HG03025 (cell line): ENCODE measurements at regions not wholly inside any gene's neighbourhood (a gene's known extent, or its start where the extent isn't known, plus 50 kb on each side); places are given as distances from the start of the nearest gene placed in this dataset.

ENCODE experiments used
- ATAC-seq: cut with Tn5 transposase; IDR thresholded peaks from one replicate; pipeline ENCODE4 v1.9.1; 2021; ENCODE audit warnings: mild to moderate bottlenecking, moderate library complexity; ENCODE audit not compliant: unreplicated experiment, low FRiP score

DNA sequence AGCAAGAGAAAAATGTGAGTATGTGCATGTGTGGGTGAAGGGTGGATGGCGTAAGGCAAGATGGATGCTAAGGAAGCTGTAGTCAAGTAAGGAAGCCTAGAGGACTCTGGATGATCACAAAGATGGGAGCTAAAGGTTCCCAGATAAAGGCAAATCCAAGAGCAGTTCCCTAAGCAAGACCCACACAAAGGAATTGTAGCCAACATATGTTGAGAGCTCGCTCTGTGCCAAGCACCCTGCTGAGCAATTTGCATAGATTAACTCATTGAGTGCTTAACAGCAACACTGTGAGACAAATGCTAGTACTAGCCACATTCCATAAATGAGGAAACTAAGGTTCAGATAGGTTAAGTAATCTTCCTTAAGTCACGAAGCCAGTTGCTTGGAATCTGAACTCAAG, 132.6 kb downstream of the C1D start:
- no peak for ATAC-seq

- no peak for ATAC-seq
Measured at GRCh38 chr2:67936969-67937368, 125.8 kb downstream of the C1D start.

DNA sequence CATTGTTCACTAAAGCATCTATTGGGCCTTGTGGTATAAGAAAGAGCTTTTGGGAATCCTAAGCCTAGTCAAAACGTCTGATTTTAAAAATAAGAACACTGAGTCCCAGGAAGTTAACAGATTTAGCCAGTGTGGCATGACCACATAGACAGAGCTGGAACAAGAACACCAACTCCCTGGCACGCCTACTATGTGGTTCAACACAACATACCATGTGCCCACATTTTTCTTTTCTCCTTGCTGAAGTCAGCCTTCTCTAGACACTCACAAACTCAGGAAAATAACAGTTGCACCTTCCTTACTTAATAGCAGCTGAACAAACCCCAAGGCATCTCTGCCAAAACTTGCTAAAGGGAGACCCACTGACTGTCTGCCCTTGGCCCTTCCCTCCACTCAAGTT, 124.8 kb downstream of the C1D start:
- no peak for ATAC-seq

DNA sequence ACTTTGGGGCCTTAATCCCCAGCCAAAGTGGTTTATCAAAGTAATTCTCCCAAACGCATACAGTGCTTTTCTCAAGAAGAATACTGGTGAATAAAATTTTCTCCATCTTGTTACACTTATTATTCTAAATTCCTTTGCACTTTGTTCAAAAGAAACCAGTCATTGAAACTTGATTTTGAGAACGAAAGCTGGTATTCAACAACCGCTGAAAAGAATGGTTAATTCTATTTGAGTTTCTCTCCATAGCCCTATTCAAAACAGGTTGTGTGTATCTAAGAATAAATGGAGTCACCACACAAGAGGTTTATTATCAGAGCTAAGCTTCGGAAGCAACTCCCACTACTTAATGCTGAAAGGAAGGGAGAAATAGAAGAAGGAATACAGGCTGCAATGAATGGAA, 117.7 kb downstream of the C1D start:
- no peak for ATAC-seq

DNA sequence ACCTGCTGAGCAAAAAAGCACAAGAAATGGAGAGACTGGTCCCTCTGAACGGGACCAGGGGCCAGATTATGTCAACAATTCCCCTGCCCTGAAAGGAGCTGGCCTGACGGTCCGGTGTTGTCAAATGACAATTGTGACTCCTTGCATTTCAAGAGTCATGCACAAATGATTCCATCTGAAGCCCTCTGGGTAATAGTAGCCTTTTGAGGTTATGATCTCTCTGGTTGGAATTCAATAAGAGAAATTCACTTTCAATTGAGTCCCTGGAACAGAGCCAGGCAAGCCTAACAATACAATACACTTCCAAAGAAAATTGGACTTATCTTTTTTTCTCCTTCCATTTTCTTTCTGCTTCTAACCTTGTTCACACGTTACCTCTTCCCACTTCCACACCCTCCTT, 116.9 kb downstream of the C1D start:
- no peak for ATAC-seq

DNA sequence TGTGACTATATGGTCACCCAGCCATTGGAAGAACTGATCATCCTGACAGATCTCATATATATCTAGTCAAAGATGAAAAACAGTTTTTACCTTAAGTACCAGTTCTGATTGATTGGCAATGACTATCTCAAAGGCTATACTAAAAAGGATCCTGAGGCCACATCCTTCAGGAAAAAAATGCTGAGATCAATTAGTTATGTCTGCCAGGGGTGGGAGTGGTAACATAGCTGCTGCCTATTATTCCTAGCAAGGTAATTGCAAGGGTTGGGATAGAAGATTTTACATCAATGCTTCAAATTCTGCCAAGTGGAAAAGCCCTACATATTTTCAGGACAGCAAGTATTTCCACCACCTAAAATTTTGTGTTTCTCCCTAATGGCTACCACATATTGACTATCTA, 114.7 kb downstream of the C1D start:
- ATAC-seq: no peak

DNA sequence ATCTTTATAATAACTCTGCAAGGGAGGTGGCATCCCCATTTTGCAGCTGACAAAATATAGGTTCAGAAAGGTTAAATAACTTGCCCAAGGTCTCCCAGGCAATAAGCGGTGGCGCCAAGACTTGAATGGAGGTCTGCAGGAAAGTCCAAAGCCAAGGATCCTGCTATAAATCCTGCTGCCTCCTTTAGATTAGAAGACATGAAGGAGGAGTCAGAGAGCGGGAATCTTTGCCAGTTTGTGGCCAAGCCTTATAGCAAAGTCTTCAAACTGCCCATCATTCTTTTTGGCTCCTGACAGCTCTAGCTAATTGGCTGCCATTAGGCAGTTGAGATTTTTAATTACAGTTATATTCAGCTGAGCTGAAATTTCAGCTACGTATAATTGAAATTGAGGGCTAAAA, 114.3 kb downstream of the C1D start:
- ATAC-seq: no peak

GRCh38 chr2:67950018-67950417, 112.8 kb downstream of the C1D start:
- ATAC-seq: no peak

DNA sequence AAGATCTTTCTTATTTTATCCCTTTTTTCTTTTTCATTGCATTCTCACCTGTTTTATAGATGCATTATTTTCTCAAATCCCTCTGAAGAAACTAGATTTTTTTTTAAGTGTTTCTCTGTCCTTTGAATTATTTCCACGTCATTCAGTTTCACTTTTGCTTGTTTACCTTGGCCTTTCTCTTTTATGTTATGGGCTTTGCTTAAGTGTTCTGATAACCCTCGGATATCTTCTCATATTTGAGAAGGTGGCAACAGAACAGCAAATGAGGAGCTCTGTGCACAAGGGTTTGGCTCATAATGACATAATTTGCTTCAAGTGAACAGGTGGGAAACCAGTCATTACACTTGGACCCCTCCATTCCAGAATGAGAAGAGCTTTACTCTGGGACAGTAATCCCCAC, 111.9 kb downstream of the C1D start:
- no peak for ATAC-seq

DNA sequence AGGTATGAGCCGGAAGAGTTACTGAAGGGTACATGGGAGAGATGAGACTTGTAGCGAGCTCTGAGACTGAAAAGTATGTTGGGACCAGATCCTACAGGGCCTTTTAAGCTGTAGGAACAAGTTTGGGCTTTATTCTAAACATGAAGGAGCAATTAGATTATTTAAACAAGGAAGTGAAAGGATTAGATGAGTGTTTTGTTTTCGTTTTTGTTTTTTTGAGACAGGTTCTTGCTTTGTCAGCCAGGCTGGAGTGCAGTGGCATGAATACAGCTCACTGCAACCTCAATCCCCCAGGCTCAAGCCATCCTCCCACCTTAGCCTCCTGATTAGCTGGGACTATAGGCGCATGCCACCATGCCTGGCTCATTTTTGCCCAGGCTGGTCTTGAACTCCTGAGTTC, 110.7 kb downstream of the C1D start:
- peak; percentile 83 for ATAC-seq

DNA sequence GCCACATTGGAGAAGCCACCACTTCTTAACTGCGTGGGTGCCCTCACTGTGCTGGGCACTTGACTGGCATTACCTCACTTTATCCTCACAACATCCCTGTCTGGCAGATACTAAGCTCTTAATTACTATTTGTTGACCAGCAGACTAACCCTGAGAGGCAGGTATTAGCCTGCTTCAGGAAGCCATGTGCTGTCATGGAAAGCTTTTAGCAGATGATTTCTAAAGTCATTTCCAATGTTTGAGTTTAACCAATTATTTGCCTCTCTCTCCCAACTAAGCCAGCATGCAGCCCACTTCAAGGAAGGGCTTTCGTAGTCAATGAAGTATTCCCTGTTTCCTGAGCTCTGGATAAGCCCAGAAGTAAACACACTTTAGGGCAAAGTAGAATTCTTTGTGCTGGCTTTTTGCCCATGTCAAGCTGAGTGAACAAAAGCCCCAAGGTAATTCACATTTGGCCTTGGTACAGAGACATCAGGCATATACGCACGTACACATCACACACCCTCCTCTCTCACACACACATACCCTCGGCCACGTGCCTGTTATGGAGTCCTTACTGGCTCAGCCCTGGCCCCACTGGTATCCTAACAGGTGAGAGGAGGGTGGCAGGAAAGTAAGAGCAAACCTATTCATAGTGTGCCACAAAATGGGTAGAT, 108.6 kb downstream of the C1D start:
- no peak for ATAC-seq

DNA sequence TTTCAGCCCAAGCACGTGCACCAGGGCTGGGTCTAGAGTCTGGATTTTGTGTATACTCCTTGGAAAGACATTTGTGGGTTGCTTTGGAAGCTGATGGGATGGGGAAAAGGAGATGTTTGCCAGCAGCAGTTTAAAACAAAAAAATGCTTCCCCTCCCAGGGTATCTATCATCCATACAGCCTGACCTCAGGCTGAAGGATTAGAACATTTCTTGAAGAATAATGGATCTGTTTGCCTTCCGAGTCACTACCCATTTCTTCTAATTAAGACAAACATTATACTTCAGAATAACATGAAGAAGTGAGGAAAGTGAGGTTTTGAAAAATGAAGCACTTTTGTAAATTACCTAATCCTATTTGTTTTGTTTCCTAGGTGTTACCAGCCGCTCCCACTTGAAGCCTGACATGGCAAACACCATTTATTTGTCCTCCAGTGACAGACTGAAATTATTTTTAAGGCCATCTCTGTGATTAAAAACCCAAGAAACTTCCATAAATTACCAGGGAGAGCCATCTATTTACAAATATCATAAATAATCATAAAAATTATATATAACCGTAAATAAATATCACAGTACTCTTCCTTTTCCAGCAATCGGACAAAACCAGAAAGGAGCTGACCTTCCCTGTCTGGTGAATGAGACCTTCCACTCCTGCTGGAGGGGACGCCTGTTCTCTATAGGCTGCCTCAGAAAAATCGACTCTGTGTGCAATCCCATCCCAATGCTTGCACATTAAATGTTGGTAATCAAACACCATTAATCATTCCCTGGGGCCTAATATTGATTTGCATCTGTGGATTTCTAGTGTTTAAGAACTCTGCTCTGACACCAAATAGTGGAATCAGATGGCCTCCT, 106.8 kb downstream of the C1D start:
- ATAC-seq: no peak

DNA sequence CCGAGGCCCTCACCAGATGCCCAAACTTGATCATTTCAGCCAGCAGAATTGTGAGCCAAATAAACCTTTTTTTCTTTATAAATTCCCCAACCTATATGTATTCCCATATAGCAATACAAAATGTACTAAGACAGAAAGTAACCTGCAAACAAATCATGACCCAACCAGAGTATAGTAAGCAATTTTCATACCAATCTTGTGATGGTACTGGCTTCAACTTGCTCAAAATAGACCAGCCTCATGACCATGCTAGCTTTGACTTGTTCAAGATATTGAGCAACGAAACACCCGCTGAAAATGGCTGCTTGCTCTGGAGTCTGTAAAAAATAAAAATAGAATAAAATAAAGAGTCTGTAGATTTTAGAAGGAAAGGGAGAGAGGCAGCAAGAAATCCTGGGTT, 97.6 kb downstream of the C1D start:
- no peak for ATAC-seq

- no peak for ATAC-seq
Measured at GRCh38 chr2:67970071-67970470, 92.7 kb downstream of the C1D start.

DNA sequence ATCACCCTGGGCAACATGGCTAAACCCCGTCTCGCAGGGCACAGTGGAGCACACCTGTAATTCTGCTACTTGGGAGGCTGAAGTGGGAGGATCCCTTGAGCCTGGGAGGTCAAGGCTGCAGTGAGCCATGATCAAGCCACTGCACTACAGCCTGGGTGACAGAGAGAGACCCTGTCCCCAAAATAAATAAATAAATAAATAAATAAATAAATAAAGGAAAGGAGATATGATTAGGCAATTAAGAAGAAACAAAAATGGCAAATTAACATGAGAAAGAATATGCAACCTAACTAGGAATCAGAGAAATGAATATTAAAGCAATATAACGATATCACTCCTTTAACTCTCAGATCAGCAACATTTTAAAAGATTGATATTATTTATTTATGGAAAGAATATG, 92.3 kb downstream of the C1D start:
- ATAC-seq: no peak

- ATAC-seq: no peak
Measured at GRCh38 chr2:67974559-67975430, 88.0 kb downstream of the C1D start.

GRCh38 chr2:67977464-67977863, 85.3 kb downstream of the C1D start:
- no peak for ATAC-seq

GRCh38 chr2:67982956-67983355, 79.8 kb downstream of the C1D start:
- no peak for ATAC-seq

DNA sequence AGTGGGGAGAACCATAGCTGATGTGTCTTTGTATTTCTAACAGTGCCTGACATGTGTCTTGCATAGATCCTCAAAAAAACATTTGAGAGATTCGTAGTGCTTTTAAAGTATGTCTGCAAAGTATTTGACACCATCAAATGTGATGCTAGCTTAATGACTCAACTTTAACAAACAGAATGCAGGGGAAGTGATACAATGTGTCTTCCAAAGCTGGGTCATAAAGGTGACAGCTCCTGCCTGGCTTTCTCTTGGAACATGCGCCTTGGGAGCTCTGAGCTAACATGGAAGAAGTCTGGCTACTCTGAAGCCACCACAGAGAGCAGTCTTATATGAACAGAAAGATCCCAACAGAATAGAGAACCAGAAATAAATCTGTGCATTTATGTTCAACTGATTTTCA, 78.2 kb downstream of the C1D start:
- no peak for ATAC-seq

- no peak for ATAC-seq
Measured at GRCh38 chr2:67985586-67985985, 77.2 kb downstream of the C1D start.

DNA sequence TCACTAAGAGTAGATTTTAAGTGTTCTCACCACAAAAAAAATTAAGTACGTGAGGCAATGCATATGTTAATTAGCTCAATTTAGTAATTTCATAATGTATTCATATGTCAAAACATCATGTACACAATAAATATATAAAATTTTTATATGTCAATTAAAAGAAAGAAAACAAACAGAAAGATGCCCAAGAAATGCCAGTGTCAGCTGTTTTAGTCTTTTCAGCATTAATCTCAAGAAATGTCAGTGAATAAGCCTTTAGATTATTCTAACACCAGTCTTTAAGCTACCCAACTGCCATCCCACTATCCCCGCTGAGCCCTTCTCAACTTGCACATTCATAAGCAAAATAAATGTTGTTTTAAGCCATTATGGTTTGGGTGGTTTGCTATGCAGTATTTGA, 76.5 kb downstream of the C1D start:
- ATAC-seq: no peak
